Parathyroid adenoma (tissue), 2 donors: ENCODE measurements at regions not wholly inside any gene's neighbourhood (a gene's known extent, or its start where the extent isn't known, plus 50 kb on each side); places are given as distances from the start of the nearest gene placed in this dataset.

Experiments
- H2AFZ ChIP-seq: fragments of 300-600 bp; sonication (generic); one replicate; pipeline ENCODE4 v1.7.0; 2017; ENCODE audit warnings: antibody characterized with exemption, mild to moderate bottlenecking
- H3K27ac ChIP-seq: fragments of 300-600 bp; sonication (generic); one replicate; pipeline ENCODE4 v1.7.0; 2017
- H3K27me3 ChIP-seq: fragments of 300-600 bp; sonication (generic); one replicate; pipeline ENCODE4 v1.7.0; 2017; ENCODE audit warnings: low read length; ENCODE audit not compliant: control insufficient read depth, insufficient read depth
- H3K36me3 ChIP-seq: fragments of 300-600 bp; sonication (generic); one replicate; pipeline ENCODE4 v1.7.0; 2017; ENCODE audit warnings: low read length; ENCODE audit not compliant: control insufficient read depth, insufficient read depth
- H3K4me1 ChIP-seq: fragments of 300-600 bp; sonication (generic); one replicate; pipeline ENCODE4 v1.7.0; 2017; ENCODE audit warnings: control low read depth
- H3K4me2 ChIP-seq: fragments of 300-600 bp; sonication (generic); one replicate; pipeline ENCODE4 v1.7.0; 2017; ENCODE audit warnings: low read length
- H3K4me3 ChIP-seq: fragments of 300-600 bp; sonication (generic); one replicate; pipeline ENCODE4 v1.7.0; 2017; ENCODE audit warnings: low read depth, low read length
- H3K79me2 ChIP-seq: fragments of 300-600 bp; sonication (generic); one replicate; pipeline ENCODE4 v1.7.0; 2017; ENCODE audit warnings: control low read depth
- H3K9ac ChIP-seq: fragments of 300-600 bp; sonication (generic); one replicate; pipeline ENCODE4 v1.7.0; 2017; ENCODE audit warnings: mild to moderate bottlenecking
- H3K9me3 ChIP-seq: fragments of 300-600 bp; sonication (generic); one replicate; pipeline ENCODE4 v1.7.0; 2017; ENCODE audit warnings: low read length; ENCODE audit not compliant: control insufficient read depth
- CTCF ChIP-seq: fragments of 300-600 bp; sonication (generic); IDR thresholded peaks from one replicate; pipeline ENCODE4 v1.7.0; 2017; ENCODE audit warnings: antibody characterized with exemption, mild to moderate bottlenecking
- donor health status: primary hyperparathyroidism.

DNA sequence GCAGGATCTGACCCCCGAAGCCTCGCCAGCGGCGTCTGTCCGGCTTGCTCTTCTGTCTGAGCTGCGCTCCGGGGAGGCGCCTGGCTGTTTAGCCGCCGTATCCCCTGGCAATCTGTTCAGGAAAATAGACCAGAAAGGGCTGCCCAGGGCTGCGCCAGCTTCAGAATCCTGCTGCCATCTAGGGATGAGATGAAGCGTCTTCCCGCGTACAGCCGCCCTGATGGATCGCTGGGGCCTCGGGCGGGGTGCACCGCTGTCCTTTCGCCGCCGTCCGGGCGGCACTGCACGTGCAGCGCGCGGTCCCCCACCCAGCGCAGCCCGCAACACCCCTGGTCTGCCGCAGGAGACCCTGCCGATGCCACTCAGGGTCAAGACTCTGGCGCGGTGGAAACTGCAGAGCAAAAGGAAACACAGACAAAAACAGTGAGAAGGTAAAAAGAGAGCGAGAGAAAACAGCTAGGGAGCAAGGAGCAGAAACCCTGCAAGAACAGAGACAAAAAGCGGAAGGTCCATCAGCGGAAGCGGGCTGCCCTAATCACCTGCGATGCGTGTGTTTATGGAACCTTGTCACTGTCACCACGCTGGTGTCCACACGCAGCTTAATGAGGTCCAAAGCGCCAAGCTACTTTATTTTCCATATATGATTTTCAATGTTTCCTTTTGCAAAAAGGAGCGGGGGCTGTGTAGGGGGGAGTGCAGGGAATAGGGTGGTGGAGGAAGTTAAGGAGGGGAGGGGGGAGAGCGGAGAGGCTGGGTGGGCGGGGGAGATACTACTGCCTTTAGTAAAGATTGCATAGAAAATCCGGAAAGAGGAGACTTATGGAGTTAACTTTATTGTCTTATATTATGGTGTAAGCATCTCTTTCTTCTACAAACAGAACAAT, 2113.3 kb upstream of the PIK3C3 start:
- Histone ChIP-seq H3K36me3 (no peaks in the 10 kb centered on the region), H3K4me1 (no peaks in the 10 kb centered on the region), H3K9ac (no peak overlapping the region), H3K4me2 (peak overlapping the region; percentile 84), H3K9me3 (no peaks in the 10 kb centered on the region), H3K27me3 (no peaks in the 10 kb centered on the region), H3K79me2 (no peaks in the 10 kb centered on the region), H3K27ac (no peak overlapping the region), H2AFZ (peak overlapping the region; percentile 92), H3K4me3 (peak overlapping the region; percentile 50)
- peak; percentile 51 for TF ChIP-seq CTCF

GRCh38 chr18:39840856-39841481, 2114.1 kb upstream of the PIK3C3 start:
- Histone ChIP-seq H3K4me1 (no peaks in the 10 kb centered on the region), H3K9ac (no peak overlapping the region), H2AFZ (peak overlapping the region; percentile 92), H3K36me3 (no peaks in the 10 kb centered on the region), H3K4me3 (peak overlapping the region; percentile 50), H3K4me2 (peak overlapping the region; percentile 84), H3K9me3 (no peaks in the 10 kb centered on the region), H3K79me2 (no peaks in the 10 kb centered on the region), H3K27ac (no peak overlapping the region), H3K27me3 (no peaks in the 10 kb centered on the region)
- TF ChIP-seq CTCF, result no peak

DNA sequence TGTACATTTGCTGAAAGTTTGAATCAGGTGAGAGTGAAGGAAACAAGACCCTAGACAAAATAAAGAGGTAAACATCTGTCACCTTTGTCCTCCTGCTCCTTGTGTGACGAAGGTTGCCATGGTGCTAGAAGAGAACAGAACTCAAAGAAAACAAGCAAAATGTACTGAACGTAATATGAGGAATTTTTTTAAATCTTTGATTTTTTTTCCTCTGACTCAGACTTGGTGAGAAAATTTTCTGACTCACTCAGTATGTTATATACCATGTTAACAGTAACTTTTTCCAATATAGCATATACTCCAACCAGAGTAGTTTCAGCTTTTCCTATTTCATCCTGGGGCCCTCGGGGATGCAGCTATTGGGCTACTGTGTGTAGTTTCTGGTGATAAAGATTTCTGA, 2114.6 kb upstream of the PIK3C3 start:
- Histone ChIP-seq H3K36me3 (no peaks in the 10 kb centered on the region), H3K79me2 (no peaks in the 10 kb centered on the region), H3K9ac (no peak overlapping the region), H3K4me2 (no peak overlapping the region), H3K27ac (no peak overlapping the region), H3K4me3 (no peak overlapping the region), H3K4me1 (no peaks in the 10 kb centered on the region), H2AFZ (no peak overlapping the region), H3K27me3 (no peaks in the 10 kb centered on the region), H3K9me3 (no peaks in the 10 kb centered on the region)
- TF ChIP-seq CTCF, result no peak

- Histone ChIP-seq H3K4me2 (no peak overlapping the region), H3K27ac (no peak overlapping the region), H3K4me3 (no peak overlapping the region), H3K4me1 (no peaks in the 10 kb centered on the region), H2AFZ (no peak overlapping the region), H3K79me2 (no peaks in the 10 kb centered on the region), H3K9ac (no peak overlapping the region), H3K27me3 (no peaks in the 10 kb centered on the region), H3K9me3 (no peaks in the 10 kb centered on the region), H3K36me3 (no peaks in the 10 kb centered on the region)
- TF ChIP-seq CTCF, result no peak
These were observed 2115.3 kb upstream of the PIK3C3 start for GRCh38 chr18:39839782-39840181.
